Ascending aorta (tissue), 2 donors: ENCODE measurements at regions not wholly inside any gene's neighbourhood (a gene's known extent, or its start where the extent isn't known, plus 50 kb on each side); places are given as distances from the start of the nearest gene placed in this dataset.

Experiments used
- DNase-seq, 2 donors: peaks; one replicate each; pipeline ENCODE4 v3.0.0-alpha.2; 2019; ENCODE audit warnings: low spot score in 2 of 2
- H3K27ac ChIP-seq, 2 donors: fragments of 200-600 bp; sonication (generic); one replicate each; pipeline ENCODE4 v1.5.1; 2016 to 2017; ENCODE audit warnings: mild to moderate bottlenecking in 1 of 2
- H3K27me3 ChIP-seq: fragments of 200-600 bp; sonication (generic); one replicate; pipeline ENCODE4 v1.5.1; 2017
- H3K36me3 ChIP-seq, 2 donors: fragments of 200-600 bp; sonication (generic); one replicate each; pipeline ENCODE4 v1.5.1; 2016
- H3K4me1 ChIP-seq, 2 donors: fragments of 200-600 bp; sonication (generic); one replicate each; pipeline ENCODE4 v1.5.1; 2016 to 2017; ENCODE audit warnings: mild to moderate bottlenecking in 1 of 2
- H3K4me3 ChIP-seq, 2 donors: fragments of 200-600 bp; sonication (generic); one replicate each; pipeline ENCODE4 v1.5.1; 2016 to 2017; ENCODE audit warnings: mild to moderate bottlenecking in 1 of 2
- H3K9me3 ChIP-seq, 2 donors: fragments of 200-600 bp; sonication (generic); one replicate each; pipeline ENCODE4 v1.5.1; 2016
- CTCF ChIP-seq, 3 experiments: fragments of 200-600 bp in 2 of 3; fragments of 450-650 bp in 1 of 3; sonication (generic) in 2 of 3; IDR thresholded peaks; one replicate each; pipeline ENCODE4 v1.5.1; 2016 to 2019; ENCODE audit warnings: antibody characterized with exemption in 3 of 3, mild to moderate bottlenecking in 1 of 3, moderate library complexity in 1 of 3
- intact Hi-C: fragments of 100-400 bp; cut with DNase I; formaldehyde crosslinking; loops from one replicate; pipeline ENCODE4 v1.15.1; 2023

GRCh38 chr5:15241216-15241821, 258.7 kb upstream of the FBXL7 start:
- TF ChIP-seq CTCF (IDR thresholded peaks at IDR 0.05) = no peak
- Histone ChIP-seq H3K9me3 (peaks cover 0 to 14% of the 10 kb centered on the region in 2 donors), H3K27ac (no peak overlapping the region), H3K4me1 (peaks cover 0 to 2% of the 10 kb centered on the region in 2 donors), H3K36me3 (no peaks in the 10 kb centered on the region), H3K27me3 (no peaks in the 10 kb centered on the region), H3K4me3 (no peak overlapping the region)
- intact Hi-C loops = no loop called here
- no peak for DNase-seq

GRCh38 chr5:15238006-15238405, 262.0 kb upstream of the FBXL7 start:
- TF ChIP-seq CTCF (IDR thresholded peaks at IDR 0.05) = no peak
- intact Hi-C loops = no loop called here
- Histone ChIP-seq H3K27ac (no peak overlapping the region), H3K36me3 (no peaks in the 10 kb centered on the region), H3K27me3 (no peaks in the 10 kb centered on the region), H3K4me1 (peaks cover 0 to 5% of the 10 kb centered on the region in 2 donors), H3K4me3 (no peak overlapping the region), H3K9me3 (no peaks in the 10 kb centered on the region)
- DNase-seq = no peak

- no peak for DNase-seq
- TF ChIP-seq CTCF (IDR thresholded peaks at IDR 0.05) = no peak
- Histone ChIP-seq H3K4me3 (peak overlapping the region in 1 of 2 donors; percentile 59), H3K36me3 (no peaks in the 10 kb centered on the region), H3K27me3 (no peaks in the 10 kb centered on the region), H3K27ac (no peak overlapping the region), H3K9me3 (no peaks in the 10 kb centered on the region), H3K4me1 (peaks cover 0 to 5% of the 10 kb centered on the region in 2 donors)
- intact Hi-C loops = no loop called here
Measured at GRCh38 chr5:15236911-15237508, 263.0 kb upstream of the FBXL7 start.

- H3K36me3 ChIP-seq = no peaks in the 10 kb centered on the region
- no peaks in the 10 kb centered on the region for H3K27me3 ChIP-seq
- intact Hi-C loops = no loop called here
- no peaks in the 10 kb centered on the region for H3K9me3 ChIP-seq
- H3K27ac ChIP-seq = no peak overlapping the region
- no peak for DNase-seq
- peaks cover 0 to 5% of the 10 kb centered on the region in 2 donors for H3K4me1 ChIP-seq
- no peak overlapping the region for H3K4me3 ChIP-seq
- TF ChIP-seq CTCF (IDR thresholded peaks at IDR 0.05) = no peak
Measured at GRCh38 chr5:15234911-15235310, 265.1 kb upstream of the FBXL7 start.

GRCh38 chr5:15234366-15234765, 265.6 kb upstream of the FBXL7 start:
- Histone ChIP-seq H3K4me1 (peaks cover 0 to 5% of the 10 kb centered on the region in 2 donors), H3K27ac (no peak overlapping the region), H3K36me3 (no peaks in the 10 kb centered on the region), H3K27me3 (no peaks in the 10 kb centered on the region), H3K4me3 (no peak overlapping the region), H3K9me3 (no peaks in the 10 kb centered on the region)
- intact Hi-C loops = no loop called here
- no peak for DNase-seq
- TF ChIP-seq CTCF (IDR thresholded peaks at IDR 0.05) = no peak
